ENCODE measurements at regions not wholly inside any gene's neighbourhood (a gene's known extent, or its start where the extent isn't known, plus 50 kb on each side); places are given as distances from the start of the nearest gene placed in this dataset.
"Not testable (repeated sequence)": the region's sequence is repeated elsewhere in the genome, so short reads cannot be mapped to it uniquely, and the experiment has no call there.

- TF ChIP-seq, protein P1, sequence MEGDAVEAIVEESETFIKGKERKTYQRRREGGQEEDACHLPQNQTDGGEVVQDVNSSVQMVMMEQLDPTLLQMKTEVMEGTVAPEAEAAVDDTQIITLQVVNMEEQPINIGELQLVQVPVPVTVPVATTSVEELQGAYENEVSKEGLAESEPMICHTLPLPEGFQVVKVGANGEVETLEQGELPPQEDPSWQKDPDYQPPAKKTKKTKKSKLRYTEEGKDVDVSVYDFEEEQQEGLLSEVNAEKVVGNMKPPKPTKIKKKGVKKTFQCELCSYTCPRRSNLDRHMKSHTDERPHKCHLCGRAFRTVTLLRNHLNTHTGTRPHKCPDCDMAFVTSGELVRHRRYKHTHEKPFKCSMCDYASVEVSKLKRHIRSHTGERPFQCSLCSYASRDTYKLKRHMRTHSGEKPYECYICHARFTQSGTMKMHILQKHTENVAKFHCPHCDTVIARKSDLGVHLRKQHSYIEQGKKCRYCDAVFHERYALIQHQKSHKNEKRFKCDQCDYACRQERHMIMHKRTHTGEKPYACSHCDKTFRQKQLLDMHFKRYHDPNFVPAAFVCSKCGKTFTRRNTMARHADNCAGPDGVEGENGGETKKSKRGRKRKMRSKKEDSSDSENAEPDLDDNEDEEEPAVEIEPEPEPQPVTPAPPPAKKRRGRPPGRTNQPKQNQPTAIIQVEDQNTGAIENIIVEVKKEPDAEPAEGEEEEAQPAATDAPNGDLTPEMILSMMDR (tag by site-specific recombination; IDR thresholded peaks at IDR 0.05) = not testable (repeated sequence)
- not testable (repeated sequence) for TF ChIP-seq ZNF37A (tag by site-specific recombination; IDR thresholded peaks at IDR 0.05); ZNF707 (tag by site-specific recombination; IDR thresholded peaks at IDR 0.05); ZNF776 (tag by site-specific recombination; IDR thresholded peaks at IDR 0.05; ENCODE audit: borderline replicate concordance); ZNF423 (tag by site-specific recombination; IDR thresholded peaks at IDR 0.05); ZNF837 (tag by site-specific recombination; IDR thresholded peaks at IDR 0.05); ZNF558 (tag by site-specific recombination; IDR thresholded peaks at IDR 0.05); TSHZ1 (tag by site-specific recombination; IDR thresholded peaks at IDR 0.05; ENCODE audit: borderline replicate concordance); REST (tag by site-specific recombination; IDR thresholded peaks at IDR 0.05)
Observed at GRCh38 chr15:24324096-24324495, 351.5 kb upstream of the NPAP1 start.

Measured in HEK293 (cell line).